ENCODE measurements at regions not wholly inside any gene's neighbourhood (a gene's known extent, or its start where the extent isn't known, plus 50 kb on each side); places are given as distances from the start of the nearest gene placed in this dataset.

DNA sequence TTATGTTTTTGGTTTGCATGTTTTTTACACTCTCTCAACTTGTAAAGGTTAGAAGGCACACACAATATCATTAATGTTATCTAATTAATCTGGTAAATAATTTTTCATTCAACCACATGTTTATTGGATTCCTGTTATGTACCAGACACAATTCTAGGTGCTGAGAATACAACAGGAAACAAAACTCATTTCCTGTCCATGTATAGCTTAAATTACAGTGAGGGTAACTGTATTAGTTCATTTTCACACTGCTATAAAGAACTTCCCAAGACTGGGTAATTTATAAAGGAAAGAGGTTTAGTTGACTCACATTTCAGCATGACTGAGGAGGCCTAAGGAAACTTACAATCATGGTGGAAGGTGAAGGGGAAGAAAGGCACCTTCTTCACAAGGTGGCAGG, 270.5 kb downstream of the TRIB2 start:
- TF ChIP-seq, protein P1, sequence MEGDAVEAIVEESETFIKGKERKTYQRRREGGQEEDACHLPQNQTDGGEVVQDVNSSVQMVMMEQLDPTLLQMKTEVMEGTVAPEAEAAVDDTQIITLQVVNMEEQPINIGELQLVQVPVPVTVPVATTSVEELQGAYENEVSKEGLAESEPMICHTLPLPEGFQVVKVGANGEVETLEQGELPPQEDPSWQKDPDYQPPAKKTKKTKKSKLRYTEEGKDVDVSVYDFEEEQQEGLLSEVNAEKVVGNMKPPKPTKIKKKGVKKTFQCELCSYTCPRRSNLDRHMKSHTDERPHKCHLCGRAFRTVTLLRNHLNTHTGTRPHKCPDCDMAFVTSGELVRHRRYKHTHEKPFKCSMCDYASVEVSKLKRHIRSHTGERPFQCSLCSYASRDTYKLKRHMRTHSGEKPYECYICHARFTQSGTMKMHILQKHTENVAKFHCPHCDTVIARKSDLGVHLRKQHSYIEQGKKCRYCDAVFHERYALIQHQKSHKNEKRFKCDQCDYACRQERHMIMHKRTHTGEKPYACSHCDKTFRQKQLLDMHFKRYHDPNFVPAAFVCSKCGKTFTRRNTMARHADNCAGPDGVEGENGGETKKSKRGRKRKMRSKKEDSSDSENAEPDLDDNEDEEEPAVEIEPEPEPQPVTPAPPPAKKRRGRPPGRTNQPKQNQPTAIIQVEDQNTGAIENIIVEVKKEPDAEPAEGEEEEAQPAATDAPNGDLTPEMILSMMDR (IDR thresholded peaks at IDR 0.05): no peak
- TF ChIP-seq, protein P2, sequence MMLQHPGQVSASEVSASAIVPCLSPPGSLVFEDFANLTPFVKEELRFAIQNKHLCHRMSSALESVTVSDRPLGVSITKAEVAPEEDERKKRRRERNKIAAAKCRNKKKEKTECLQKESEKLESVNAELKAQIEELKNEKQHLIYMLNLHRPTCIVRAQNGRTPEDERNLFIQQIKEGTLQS (CRISPR knock-in tag; conservative IDR thresholded peaks at IDR 0.05): no peak
- TF ChIP-seq, protein P3, sequence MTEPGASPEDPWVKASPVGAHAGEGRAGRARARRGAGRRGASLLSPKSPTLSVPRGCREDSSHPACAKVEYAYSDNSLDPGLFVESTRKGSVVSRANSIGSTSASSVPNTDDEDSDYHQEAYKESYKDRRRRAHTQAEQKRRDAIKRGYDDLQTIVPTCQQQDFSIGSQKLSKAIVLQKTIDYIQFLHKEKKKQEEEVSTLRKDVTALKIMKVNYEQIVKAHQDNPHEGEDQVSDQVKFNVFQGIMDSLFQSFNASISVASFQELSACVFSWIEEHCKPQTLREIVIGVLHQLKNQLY (CRISPR knock-in tag; IDR thresholded peaks at IDR 0.05): no peak
- TF ChIP-seq SP1 (CRISPR knock-in tag; conservative IDR thresholded peaks at IDR 0.05): no peak
- TF ChIP-seq CREM (CRISPR knock-in tag; IDR thresholded peaks at IDR 0.05): no peak
- TF ChIP-seq ETV6 (CRISPR knock-in tag; IDR thresholded peaks at IDR 0.05): no peak
- TF ChIP-seq, protein P4, sequence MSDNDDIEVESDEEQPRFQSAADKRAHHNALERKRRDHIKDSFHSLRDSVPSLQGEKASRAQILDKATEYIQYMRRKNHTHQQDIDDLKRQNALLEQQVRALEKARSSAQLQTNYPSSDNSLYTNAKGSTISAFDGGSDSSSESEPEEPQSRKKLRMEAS (CRISPR knock-in tag; IDR thresholded peaks at IDR 0.05): no peak

Measured in WTC11 (cell line).